ENCODE measurements at regions not wholly inside any gene's neighbourhood (a gene's known extent, or its start where the extent isn't known, plus 50 kb on each side); places are given as distances from the start of the nearest gene placed in this dataset.

DNA sequence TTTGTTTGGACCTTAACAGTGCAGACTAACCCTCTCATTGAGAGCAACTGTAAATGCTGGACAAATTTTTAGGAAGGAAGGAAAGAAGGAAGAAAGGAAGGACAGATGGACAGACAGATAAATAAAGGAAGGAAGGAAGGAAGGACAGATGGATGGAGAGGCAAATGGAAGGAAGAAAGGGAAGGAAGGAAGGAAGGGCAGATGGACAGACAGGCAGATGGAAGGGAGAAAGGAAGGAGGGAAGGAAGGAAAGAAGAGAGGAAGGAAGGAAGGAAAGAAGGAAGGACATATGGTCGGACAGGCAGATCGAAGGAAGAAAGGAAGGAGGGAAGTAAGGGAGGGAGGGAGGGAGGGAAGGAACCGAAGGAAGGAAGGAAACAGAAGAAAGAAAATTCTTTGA lies 388.5 kb upstream of the CDH4 start:
- TF ChIP-seq, protein P1, sequence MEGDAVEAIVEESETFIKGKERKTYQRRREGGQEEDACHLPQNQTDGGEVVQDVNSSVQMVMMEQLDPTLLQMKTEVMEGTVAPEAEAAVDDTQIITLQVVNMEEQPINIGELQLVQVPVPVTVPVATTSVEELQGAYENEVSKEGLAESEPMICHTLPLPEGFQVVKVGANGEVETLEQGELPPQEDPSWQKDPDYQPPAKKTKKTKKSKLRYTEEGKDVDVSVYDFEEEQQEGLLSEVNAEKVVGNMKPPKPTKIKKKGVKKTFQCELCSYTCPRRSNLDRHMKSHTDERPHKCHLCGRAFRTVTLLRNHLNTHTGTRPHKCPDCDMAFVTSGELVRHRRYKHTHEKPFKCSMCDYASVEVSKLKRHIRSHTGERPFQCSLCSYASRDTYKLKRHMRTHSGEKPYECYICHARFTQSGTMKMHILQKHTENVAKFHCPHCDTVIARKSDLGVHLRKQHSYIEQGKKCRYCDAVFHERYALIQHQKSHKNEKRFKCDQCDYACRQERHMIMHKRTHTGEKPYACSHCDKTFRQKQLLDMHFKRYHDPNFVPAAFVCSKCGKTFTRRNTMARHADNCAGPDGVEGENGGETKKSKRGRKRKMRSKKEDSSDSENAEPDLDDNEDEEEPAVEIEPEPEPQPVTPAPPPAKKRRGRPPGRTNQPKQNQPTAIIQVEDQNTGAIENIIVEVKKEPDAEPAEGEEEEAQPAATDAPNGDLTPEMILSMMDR (conservative IDR thresholded peaks at IDR 0.05; ENCODE audit: low read depth, low read length): no peak
- TF ChIP-seq EZH2phosphoT487 (IDR thresholded peaks at IDR 0.05; ENCODE audit: borderline replicate concordance, low read length): no peak
